ENCODE measurements at regions not wholly inside any gene's neighbourhood (a gene's known extent, or its start where the extent isn't known, plus 50 kb on each side); places are given as distances from the start of the nearest gene placed in this dataset.
"Not testable (repeated sequence)": the region's sequence is repeated elsewhere in the genome, so short reads cannot be mapped to it uniquely, and the experiment has no call there.

- not testable (repeated sequence) for TF ChIP-seq CTCF, EZH2phosphoT487 (IDR thresholded peaks at IDR 0.05)
These were observed 58.4 kb upstream of the CSPG4 start for GRCh38 chr15:75771054-75771453.
